GM19395 (cell line): ENCODE measurements at regions not wholly inside any gene's neighbourhood (a gene's known extent, or its start where the extent isn't known, plus 50 kb on each side); places are given as distances from the start of the nearest gene placed in this dataset.
A peak's percentile ranks its signal among the peaks of the same experiment; 100 is the strongest.

ENCODE experiments used
- ATAC-seq: cut with Tn5 transposase; IDR thresholded peaks from one replicate; pipeline ENCODE4 v1.9.1; 2021; ENCODE audit warnings: mild to moderate bottlenecking, moderate library complexity; ENCODE audit not compliant: unreplicated experiment

- no peak for ATAC-seq
Measured at GRCh38 chr3:193754719-193755118, 161.7 kb downstream of the OPA1 start.

- ATAC-seq, result no peak
Measured at GRCh38 chr3:193756536-193756935, 163.5 kb downstream of the OPA1 start.

GRCh38 chr3:193757457-193757856 lies 164.4 kb downstream of the OPA1 start:
- no peak for ATAC-seq

- no peak for ATAC-seq
Measured at GRCh38 chr3:193761969-193762368, 169.0 kb downstream of the OPA1 start.

- no peak for ATAC-seq
Measured at GRCh38 chr3:193762657-193763056, 169.6 kb downstream of the OPA1 start.

- ATAC-seq, result no peak
Measured at GRCh38 chr3:193764959-193765358, 172.0 kb downstream of the OPA1 start.

- ATAC-seq, result no peak
Measured at GRCh38 chr3:193767353-193768069, 174.5 kb downstream of the OPA1 start.

GRCh38 chr3:193768070-193768394 lies 175.0 kb downstream of the OPA1 start:
- ATAC-seq, result no peak

GRCh38 chr3:193769437-193769836 lies 176.4 kb downstream of the OPA1 start:
- no peak for ATAC-seq

GRCh38 chr3:193771011-193771652 lies 178.1 kb downstream of the OPA1 start:
- no peak for ATAC-seq

GRCh38 chr3:193771653-193772421 lies 178.8 kb downstream of the OPA1 start:
- ATAC-seq, result no peak

- no peak for ATAC-seq
Measured at GRCh38 chr3:193772422-193772763, 179.4 kb downstream of the OPA1 start.

- ATAC-seq, result no peak
Measured at GRCh38 chr3:193773266-193774220, 180.5 kb downstream of the OPA1 start.

- ATAC-seq, result no peak
Measured at GRCh38 chr3:193774272-193774915, 181.4 kb downstream of the OPA1 start.

- ATAC-seq, result no peak
Measured at GRCh38 chr3:193774916-193775285, 181.9 kb downstream of the OPA1 start.

GRCh38 chr3:193775421-193776077 lies 182.5 kb downstream of the OPA1 start:
- ATAC-seq, result no peak

GRCh38 chr3:193776626-193777358 lies 183.8 kb downstream of the OPA1 start:
- ATAC-seq, result peak; percentile 68

- no peak for ATAC-seq
Measured at GRCh38 chr3:193777524-193777923, 184.5 kb downstream of the OPA1 start.

GRCh38 chr3:193778676-193779075 lies 185.7 kb downstream of the OPA1 start:
- ATAC-seq, result no peak
